Mammary epithelial cell (primary cell): ENCODE measurements at regions not wholly inside any gene's neighbourhood (a gene's known extent, or its start where the extent isn't known, plus 50 kb on each side); places are given as distances from the start of the nearest gene placed in this dataset.
"Not testable (repeated sequence)": the region's sequence is repeated elsewhere in the genome, so short reads cannot be mapped to it uniquely, and the experiment has no call there.

Experiments
- CTCF ChIP-seq, 2 donors: IDR thresholded peaks in 1 of 2; conservative IDR thresholded peaks in 1 of 2; 2 replicates each; pipeline ENCODE4 v1.5.1; 2011 to 2012; ENCODE audit warnings: inconsistent platforms in 2 of 2, low read length in 2 of 2, mild to moderate bottlenecking in 2 of 2, control low read depth in 1 of 2, low read depth in 1 of 2; ENCODE audit not compliant: insufficient read depth in 1 of 2; ENCODE audit errors: extremely low read depth in 1 of 2
- EZH2 ChIP-seq: IDR thresholded peaks from 2 replicates; pipeline ENCODE4 v1.6.1; 2012; ENCODE audit warnings: low read length, inconsistent platforms, borderline replicate concordance

- TF ChIP-seq CTCF (conservative IDR thresholded peaks at IDR 0.05 in 1 of 2, IDR thresholded peaks at IDR 0.05 in 1 of 2; ENCODE audit: extremely low read depth in 1 of 2, insufficient read depth in 1 of 2, low read depth in 1 of 2, low read length in 2 of 2); EZH2: not testable (repeated sequence)
These were observed 235.9 kb upstream of the FAM240B start for GRCh38 chr9:38955837-38956236.
